ENCODE measurements at regions not wholly inside any gene's neighbourhood (a gene's known extent, or its start where the extent isn't known, plus 50 kb on each side); places are given as distances from the start of the nearest gene placed in this dataset.

DNA sequence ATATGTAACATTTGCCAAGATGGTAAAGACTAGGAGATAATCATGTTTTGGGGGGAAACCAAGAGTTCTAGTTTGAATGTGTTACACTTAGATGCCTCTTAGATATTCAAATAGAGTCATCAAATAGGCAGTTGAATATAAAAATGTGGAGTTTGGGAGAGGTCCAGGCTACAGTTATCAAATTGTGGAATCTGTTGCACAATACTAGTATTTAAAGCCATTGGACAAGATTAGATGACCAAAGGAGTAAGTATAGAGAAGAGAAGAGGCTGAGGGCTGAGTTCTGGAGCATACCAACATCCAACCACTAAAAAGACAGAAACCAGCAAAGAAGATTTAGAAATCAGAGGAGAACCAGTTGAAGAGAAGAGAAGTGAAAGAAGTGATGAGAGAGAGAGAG lies 72.7 kb downstream of the NAA11 start:
- no peak overlapping the region for H3K4me2 ChIP-seq (ENCODE audit: insufficient read depth, low read length)
- no peaks in the 10 kb centered on the region for H3K79me2 ChIP-seq (ENCODE audit: insufficient read depth, low read length)
- no peaks in the 10 kb centered on the region for H3K27me3 ChIP-seq (ENCODE audit: insufficient read depth, low read length, poor library complexity)
- no peak for DNase-seq
- no peak overlapping the region for H3K27ac ChIP-seq (ENCODE audit: low read length)
- H3K9ac ChIP-seq (ENCODE audit: low read depth, low read length): no peak overlapping the region
- no peaks in the 10 kb centered on the region for H3K36me3 ChIP-seq (ENCODE audit: insufficient read depth, low read length)
- no peak overlapping the region for H2AFZ ChIP-seq (ENCODE audit: low read depth, low read length)
- ATAC-seq (ENCODE audit: insufficient read depth, low read depth): no peak
- H3K4me1 ChIP-seq (ENCODE audit: insufficient read depth, low read length): no peaks in the 10 kb centered on the region
- TF ChIP-seq, protein P1, sequence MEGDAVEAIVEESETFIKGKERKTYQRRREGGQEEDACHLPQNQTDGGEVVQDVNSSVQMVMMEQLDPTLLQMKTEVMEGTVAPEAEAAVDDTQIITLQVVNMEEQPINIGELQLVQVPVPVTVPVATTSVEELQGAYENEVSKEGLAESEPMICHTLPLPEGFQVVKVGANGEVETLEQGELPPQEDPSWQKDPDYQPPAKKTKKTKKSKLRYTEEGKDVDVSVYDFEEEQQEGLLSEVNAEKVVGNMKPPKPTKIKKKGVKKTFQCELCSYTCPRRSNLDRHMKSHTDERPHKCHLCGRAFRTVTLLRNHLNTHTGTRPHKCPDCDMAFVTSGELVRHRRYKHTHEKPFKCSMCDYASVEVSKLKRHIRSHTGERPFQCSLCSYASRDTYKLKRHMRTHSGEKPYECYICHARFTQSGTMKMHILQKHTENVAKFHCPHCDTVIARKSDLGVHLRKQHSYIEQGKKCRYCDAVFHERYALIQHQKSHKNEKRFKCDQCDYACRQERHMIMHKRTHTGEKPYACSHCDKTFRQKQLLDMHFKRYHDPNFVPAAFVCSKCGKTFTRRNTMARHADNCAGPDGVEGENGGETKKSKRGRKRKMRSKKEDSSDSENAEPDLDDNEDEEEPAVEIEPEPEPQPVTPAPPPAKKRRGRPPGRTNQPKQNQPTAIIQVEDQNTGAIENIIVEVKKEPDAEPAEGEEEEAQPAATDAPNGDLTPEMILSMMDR (IDR thresholded peaks at IDR 0.05; ENCODE audit: borderline replicate concordance, extremely low read depth, low read length, poor library complexity, severe bottlenecking): no peak
- no peak for TF ChIP-seq EZH2 (IDR thresholded peaks at IDR 0.05; ENCODE audit: borderline replicate concordance, low read depth, low read length, severe bottlenecking)
- H3K9me3 ChIP-seq (ENCODE audit: insufficient read depth, low read length, severe bottlenecking): peaks cover 4% of the 10 kb centered on the region
- H3K4me3 ChIP-seq (ENCODE audit: low read depth in 1 of 2, low read length in 2 of 2): no peak overlapping the region
- no peaks in the 10 kb centered on the region for H4K20me1 ChIP-seq (ENCODE audit: insufficient read depth, low read length)

DNA sequence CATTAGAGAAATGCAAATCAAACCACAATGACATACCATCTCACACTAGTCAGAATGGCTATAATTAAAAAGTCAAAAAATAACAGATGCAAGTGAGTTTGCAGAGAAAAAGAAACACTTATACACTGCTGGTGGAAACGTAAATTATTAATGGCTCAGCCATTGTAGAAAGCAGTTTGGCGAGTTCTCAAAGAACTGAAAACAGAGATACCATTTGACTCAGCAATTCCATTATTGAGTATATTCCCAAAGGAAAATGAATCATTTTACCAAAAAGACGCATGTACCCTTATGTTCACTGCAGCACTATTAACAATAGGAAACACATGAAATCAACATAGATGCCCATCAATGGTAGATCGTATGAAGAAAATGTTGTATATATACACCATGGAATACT lies 75.0 kb downstream of the NAA11 start:
- ATAC-seq (ENCODE audit: insufficient read depth, low read depth) (no peak), DNase-seq (no peak)
- no peaks in the 10 kb centered on the region for H3K27me3 ChIP-seq (ENCODE audit: insufficient read depth, low read length, poor library complexity)
- H3K4me1 ChIP-seq (ENCODE audit: insufficient read depth, low read length): no peaks in the 10 kb centered on the region
- H4K20me1 ChIP-seq (ENCODE audit: insufficient read depth, low read length): no peaks in the 10 kb centered on the region
- H2AFZ ChIP-seq (ENCODE audit: low read depth, low read length): no peak overlapping the region
- TF ChIP-seq, protein P1 (IDR thresholded peaks at IDR 0.05; ENCODE audit: borderline replicate concordance, extremely low read depth, low read length, poor library complexity, severe bottlenecking): no peak
- no peak for TF ChIP-seq EZH2 (IDR thresholded peaks at IDR 0.05; ENCODE audit: borderline replicate concordance, low read depth, low read length, severe bottlenecking)
- H3K9me3 ChIP-seq (ENCODE audit: insufficient read depth, low read length, severe bottlenecking): no peaks in the 10 kb centered on the region
- no peaks in the 10 kb centered on the region for H3K79me2 ChIP-seq (ENCODE audit: insufficient read depth, low read length)
- no peaks in the 10 kb centered on the region for H3K36me3 ChIP-seq (ENCODE audit: insufficient read depth, low read length)
- H3K4me3 ChIP-seq (ENCODE audit: low read depth in 1 of 2, low read length in 2 of 2): no peak overlapping the region
- no peak overlapping the region for H3K27ac ChIP-seq (ENCODE audit: low read length)
- no peak overlapping the region for H3K4me2 ChIP-seq (ENCODE audit: insufficient read depth, low read length)
- H3K9ac ChIP-seq (ENCODE audit: low read depth, low read length): no peak overlapping the region

DNA sequence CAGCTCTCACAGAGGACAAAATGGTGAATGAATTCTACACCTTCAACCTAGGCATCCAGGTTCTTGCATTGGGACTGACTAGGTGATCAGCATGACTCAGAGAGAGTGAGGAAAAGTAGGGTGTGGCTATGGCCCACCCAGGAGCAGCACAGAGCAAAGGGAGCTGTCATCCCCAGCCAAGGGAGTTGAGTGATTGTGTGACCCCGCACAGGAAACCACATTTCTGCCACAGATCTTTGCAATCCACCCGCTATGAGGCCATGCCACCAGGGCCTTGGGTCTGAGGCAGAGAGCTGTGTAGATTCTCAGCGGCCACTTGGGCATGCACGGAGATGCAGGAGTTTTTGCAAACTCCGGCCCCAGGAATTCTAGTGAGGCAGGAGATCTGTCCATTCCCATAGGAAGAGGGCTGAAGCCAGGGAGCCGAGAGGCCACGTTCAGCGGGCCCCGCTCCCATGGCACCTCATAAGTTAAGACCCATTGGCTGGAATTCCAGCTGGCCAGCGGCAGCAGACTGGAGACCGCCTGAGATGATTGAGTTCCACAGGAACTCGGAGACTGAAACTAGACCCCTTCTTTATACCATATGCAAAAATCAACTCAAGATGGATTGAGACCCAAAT lies 75.9 kb downstream of the NAA11 start:
- no peak overlapping the region for H3K4me3 ChIP-seq (ENCODE audit: low read depth in 1 of 2, low read length in 2 of 2)
- peak; percentile 82 for ATAC-seq (ENCODE audit: insufficient read depth, low read depth)

More for the DNA sequence above, 75.9 kb downstream of the NAA11 start:
- Histone ChIP-seq H3K9ac (ENCODE audit: low read depth, low read length) (no peak overlapping the region), H3K36me3 (ENCODE audit: insufficient read depth, low read length) (no peaks in the 10 kb centered on the region), H3K4me1 (ENCODE audit: insufficient read depth, low read length) (no peaks in the 10 kb centered on the region), H2AFZ (ENCODE audit: low read depth, low read length) (no peak overlapping the region), H3K27ac (ENCODE audit: low read length) (no peak overlapping the region), H3K4me2 (ENCODE audit: insufficient read depth, low read length) (no peak overlapping the region), H3K9me3 (ENCODE audit: insufficient read depth, low read length, severe bottlenecking) (no peaks in the 10 kb centered on the region), H4K20me1 (ENCODE audit: insufficient read depth, low read length) (no peaks in the 10 kb centered on the region), H3K79me2 (ENCODE audit: insufficient read depth, low read length) (no peaks in the 10 kb centered on the region), H3K27me3 (ENCODE audit: insufficient read depth, low read length, poor library complexity) (no peaks in the 10 kb centered on the region)
- TF ChIP-seq, protein P1 (IDR thresholded peaks at IDR 0.05; ENCODE audit: borderline replicate concordance, extremely low read depth, low read length, poor library complexity, severe bottlenecking): no peak
- peak; percentile 37 for DNase-seq

Data from DND-41 (cell line).